Suprapubic skin (tissue), 3 donors: ENCODE measurements at regions not wholly inside any gene's neighbourhood (a gene's known extent, or its start where the extent isn't known, plus 50 kb on each side); places are given as distances from the start of the nearest gene placed in this dataset.

ENCODE experiments used
- POLR2A ChIP-seq, 2 donors: fragments of 450-650 bp; IDR thresholded peaks; one replicate each; pipeline ENCODE4 v1.6.1; 2017; ENCODE audit warnings: antibody characterized with exemption in 2 of 2, mild to moderate bottlenecking in 2 of 2, moderate library complexity in 2 of 2
- TF ChIP-seq, protein P1 (sequence below), 2 donors: fragments of 200-600 bp in 1 of 2; fragments of 450-650 bp in 1 of 2; sonication (generic) in 1 of 2; IDR thresholded peaks; one replicate each; pipeline ENCODE4 v1.5.1; 2016 to 2019; ENCODE audit warnings: antibody characterized with exemption in 2 of 2, mild to moderate bottlenecking in 1 of 2, moderate library complexity in 1 of 2

DNA sequence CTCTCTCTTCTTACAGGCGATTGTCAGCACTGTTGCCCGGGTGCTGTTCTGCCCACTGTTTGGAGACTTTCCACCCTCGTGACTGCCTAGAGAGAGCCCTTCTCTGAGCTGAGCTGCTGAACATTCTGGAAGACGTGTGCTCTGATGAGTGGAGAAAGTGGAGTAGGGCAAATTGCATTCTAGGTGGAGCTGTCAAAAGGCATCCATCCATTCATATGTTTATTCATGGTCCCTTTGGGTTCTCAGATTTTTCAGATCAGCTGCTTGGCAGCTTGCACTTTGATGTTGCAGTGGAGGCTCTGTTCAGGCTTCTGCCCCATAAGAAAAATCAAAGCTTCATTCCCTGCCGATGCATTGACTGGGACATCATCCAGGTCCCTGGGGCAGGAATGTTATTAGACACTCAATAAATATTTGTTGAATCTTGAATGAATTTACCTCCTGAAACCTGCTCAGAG lies 120.7 kb upstream of the EEPD1 start:
- TF ChIP-seq, protein P1, sequence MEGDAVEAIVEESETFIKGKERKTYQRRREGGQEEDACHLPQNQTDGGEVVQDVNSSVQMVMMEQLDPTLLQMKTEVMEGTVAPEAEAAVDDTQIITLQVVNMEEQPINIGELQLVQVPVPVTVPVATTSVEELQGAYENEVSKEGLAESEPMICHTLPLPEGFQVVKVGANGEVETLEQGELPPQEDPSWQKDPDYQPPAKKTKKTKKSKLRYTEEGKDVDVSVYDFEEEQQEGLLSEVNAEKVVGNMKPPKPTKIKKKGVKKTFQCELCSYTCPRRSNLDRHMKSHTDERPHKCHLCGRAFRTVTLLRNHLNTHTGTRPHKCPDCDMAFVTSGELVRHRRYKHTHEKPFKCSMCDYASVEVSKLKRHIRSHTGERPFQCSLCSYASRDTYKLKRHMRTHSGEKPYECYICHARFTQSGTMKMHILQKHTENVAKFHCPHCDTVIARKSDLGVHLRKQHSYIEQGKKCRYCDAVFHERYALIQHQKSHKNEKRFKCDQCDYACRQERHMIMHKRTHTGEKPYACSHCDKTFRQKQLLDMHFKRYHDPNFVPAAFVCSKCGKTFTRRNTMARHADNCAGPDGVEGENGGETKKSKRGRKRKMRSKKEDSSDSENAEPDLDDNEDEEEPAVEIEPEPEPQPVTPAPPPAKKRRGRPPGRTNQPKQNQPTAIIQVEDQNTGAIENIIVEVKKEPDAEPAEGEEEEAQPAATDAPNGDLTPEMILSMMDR (IDR thresholded peaks at IDR 0.05): no peak
- no peak for TF ChIP-seq POLR2A (IDR thresholded peaks at IDR 0.05)
